ENCODE measurements at regions not wholly inside any gene's neighbourhood (a gene's known extent, or its start where the extent isn't known, plus 50 kb on each side); places are given as distances from the start of the nearest gene placed in this dataset.

DNA sequence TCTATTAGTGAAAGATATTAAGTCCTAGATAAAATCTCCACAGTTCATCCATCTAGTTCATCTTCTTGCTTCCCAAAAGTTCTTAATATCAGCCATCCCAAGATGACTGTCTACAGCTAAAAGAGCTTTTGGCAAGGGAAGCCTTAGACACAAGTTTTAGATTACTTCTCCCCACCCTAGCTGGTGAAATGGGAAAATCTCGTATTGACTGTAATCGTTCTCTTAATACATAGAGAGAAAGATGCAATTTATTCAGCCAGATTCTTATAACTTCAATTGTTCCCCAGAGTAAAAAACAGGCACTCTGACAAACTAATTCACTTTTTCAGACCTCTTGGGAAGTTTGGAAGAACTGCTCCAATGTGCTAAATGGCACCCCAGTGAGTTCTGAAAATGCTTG, 1439.6 kb upstream of the C9orf72 start:
- H3K4me1 ChIP-seq, result no peaks in the 10 kb centered on the region
- H3K27ac ChIP-seq, result no peak overlapping the region
- no peaks in the 10 kb centered on the region for H3K36me3 ChIP-seq
- DNase-seq, result no peak
- TF ChIP-seq, protein P1, sequence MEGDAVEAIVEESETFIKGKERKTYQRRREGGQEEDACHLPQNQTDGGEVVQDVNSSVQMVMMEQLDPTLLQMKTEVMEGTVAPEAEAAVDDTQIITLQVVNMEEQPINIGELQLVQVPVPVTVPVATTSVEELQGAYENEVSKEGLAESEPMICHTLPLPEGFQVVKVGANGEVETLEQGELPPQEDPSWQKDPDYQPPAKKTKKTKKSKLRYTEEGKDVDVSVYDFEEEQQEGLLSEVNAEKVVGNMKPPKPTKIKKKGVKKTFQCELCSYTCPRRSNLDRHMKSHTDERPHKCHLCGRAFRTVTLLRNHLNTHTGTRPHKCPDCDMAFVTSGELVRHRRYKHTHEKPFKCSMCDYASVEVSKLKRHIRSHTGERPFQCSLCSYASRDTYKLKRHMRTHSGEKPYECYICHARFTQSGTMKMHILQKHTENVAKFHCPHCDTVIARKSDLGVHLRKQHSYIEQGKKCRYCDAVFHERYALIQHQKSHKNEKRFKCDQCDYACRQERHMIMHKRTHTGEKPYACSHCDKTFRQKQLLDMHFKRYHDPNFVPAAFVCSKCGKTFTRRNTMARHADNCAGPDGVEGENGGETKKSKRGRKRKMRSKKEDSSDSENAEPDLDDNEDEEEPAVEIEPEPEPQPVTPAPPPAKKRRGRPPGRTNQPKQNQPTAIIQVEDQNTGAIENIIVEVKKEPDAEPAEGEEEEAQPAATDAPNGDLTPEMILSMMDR (IDR thresholded peaks at IDR 0.05), result no peak
- no peak for TF ChIP-seq POLR2A (IDR thresholded peaks at IDR 0.05)
- no peaks in the 10 kb centered on the region for H3K27me3 ChIP-seq
- WGBS, 4 donors, result 77 to 86% (median 82%) methylated on average over 2 of the region's 2 CpGs
- peaks cover 0 to 7% (median 2%) of the 10 kb centered on the region in 12 donors for H3K9me3 ChIP-seq
- no peak overlapping the region for H3K4me3 ChIP-seq
- intact Hi-C loops (cut with DNase I), result no loop called here
- ATAC-seq, result no peak

- Histone ChIP-seq H3K4me1 (no peaks in the 10 kb centered on the region), H3K27me3 (no peaks in the 10 kb centered on the region), H3K36me3 (no peaks in the 10 kb centered on the region), H3K27ac (no peak overlapping the region), H3K9me3 (no peaks in the 10 kb centered on the region), H3K4me3 (no peak overlapping the region)
- no peak for DNase-seq
- ATAC-seq, result no peak
- intact Hi-C loops (cut with DNase I), result no loop called here
- TF ChIP-seq POLR2A (IDR thresholded peaks at IDR 0.05), result no peak
- TF ChIP-seq, protein P1 (IDR thresholded peaks at IDR 0.05), result no peak
These were observed 1448.4 kb upstream of the C9orf72 start for GRCh38 chr9:29021632-29022031.

DNA sequence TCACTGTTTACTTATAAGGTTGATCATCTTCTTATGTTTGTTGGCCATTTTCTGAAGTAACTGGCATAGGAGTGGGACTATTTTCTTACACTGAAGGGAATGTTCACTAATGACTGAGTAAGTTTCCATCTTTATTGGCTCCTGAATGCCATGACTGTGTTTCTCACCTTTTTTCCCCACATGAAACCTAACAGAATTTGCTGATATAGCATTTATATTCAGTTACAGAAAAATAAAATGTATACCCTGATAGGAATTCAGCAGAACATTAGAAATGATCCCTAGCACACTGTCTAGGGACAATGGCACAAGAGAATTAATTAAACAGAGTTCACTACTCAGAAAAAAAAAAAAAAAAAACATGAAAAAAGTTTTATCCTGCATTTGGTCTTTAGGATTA, 1465.1 kb upstream of the C9orf72 start:
- Histone ChIP-seq H3K27me3 (no peaks in the 10 kb centered on the region), H3K9me3 (no peaks in the 10 kb centered on the region), H3K4me1 (no peaks in the 10 kb centered on the region), H3K36me3 (no peaks in the 10 kb centered on the region), H3K4me3 (no peak overlapping the region), H3K27ac (no peak overlapping the region)
- intact Hi-C loops (cut with DNase I), result loop anchor here in 1 of 10 donors (2.0 kb wide), 1 partner anchor 20 kb away; no protein-coding TSS in a partner anchor
- no peak for ATAC-seq
- TF ChIP-seq, protein P1 (IDR thresholded peaks at IDR 0.05), result no peak
- TF ChIP-seq POLR2A (IDR thresholded peaks at IDR 0.05), result no peak
- DNase-seq, result no peak

- no peak for ATAC-seq
- Histone ChIP-seq H3K27me3 (no peaks in the 10 kb centered on the region), H3K9me3 (no peaks in the 10 kb centered on the region), H3K4me3 (no peak overlapping the region), H3K4me1 (no peaks in the 10 kb centered on the region), H3K27ac (no peak overlapping the region), H3K36me3 (no peaks in the 10 kb centered on the region)
- intact Hi-C loops (cut with DNase I), result loop anchor here in 1 of 10 donors (2.0 kb wide), 1 partner anchor 20 kb away; no protein-coding TSS in a partner anchor
- WGBS, 4 donors, result 46 to 63% (median 57%) methylated on average over 2 of the region's 2 CpGs
- TF ChIP-seq POLR2A (IDR thresholded peaks at IDR 0.05), result no peak
- TF ChIP-seq, protein P1 (IDR thresholded peaks at IDR 0.05), result no peak
- no peak for DNase-seq
These were observed 1466.0 kb upstream of the C9orf72 start for GRCh38 chr9:29039258-29039657.
